B cell (primary cell): ENCODE measurements at regions not wholly inside any gene's neighbourhood (a gene's known extent, or its start where the extent isn't known, plus 50 kb on each side); places are given as distances from the start of the nearest gene placed in this dataset.

Experiments used
- EZH2 ChIP-seq: IDR thresholded peaks from 2 replicates; pipeline ENCODE4 v1.6.1; 2012; ENCODE audit warnings: borderline replicate concordance, low read depth, mild to moderate bottlenecking, moderate library complexity, low read length; ENCODE audit not compliant: insufficient read depth, poor library complexity, severe bottlenecking
- TF ChIP-seq, protein P1 (sequence below): fragments of 200-600 bp; IDR thresholded peaks from one replicate; pipeline ENCODE4 v1.8.0; 2022; ENCODE audit warnings: antibody characterized with exemption, mild to moderate bottlenecking

GRCh38 chr4:165609653-165610052, 230.8 kb downstream of the CPE start:
- TF ChIP-seq, protein P1, sequence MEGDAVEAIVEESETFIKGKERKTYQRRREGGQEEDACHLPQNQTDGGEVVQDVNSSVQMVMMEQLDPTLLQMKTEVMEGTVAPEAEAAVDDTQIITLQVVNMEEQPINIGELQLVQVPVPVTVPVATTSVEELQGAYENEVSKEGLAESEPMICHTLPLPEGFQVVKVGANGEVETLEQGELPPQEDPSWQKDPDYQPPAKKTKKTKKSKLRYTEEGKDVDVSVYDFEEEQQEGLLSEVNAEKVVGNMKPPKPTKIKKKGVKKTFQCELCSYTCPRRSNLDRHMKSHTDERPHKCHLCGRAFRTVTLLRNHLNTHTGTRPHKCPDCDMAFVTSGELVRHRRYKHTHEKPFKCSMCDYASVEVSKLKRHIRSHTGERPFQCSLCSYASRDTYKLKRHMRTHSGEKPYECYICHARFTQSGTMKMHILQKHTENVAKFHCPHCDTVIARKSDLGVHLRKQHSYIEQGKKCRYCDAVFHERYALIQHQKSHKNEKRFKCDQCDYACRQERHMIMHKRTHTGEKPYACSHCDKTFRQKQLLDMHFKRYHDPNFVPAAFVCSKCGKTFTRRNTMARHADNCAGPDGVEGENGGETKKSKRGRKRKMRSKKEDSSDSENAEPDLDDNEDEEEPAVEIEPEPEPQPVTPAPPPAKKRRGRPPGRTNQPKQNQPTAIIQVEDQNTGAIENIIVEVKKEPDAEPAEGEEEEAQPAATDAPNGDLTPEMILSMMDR, result no peak
- TF ChIP-seq EZH2, result no peak
